Natural killer cell (primary cell): ENCODE measurements at regions not wholly inside any gene's neighbourhood (a gene's known extent, or its start where the extent isn't known, plus 50 kb on each side); places are given as distances from the start of the nearest gene placed in this dataset.

Experiments
- ATAC-seq, 3 donors: fragments of 150-1000 bp in 2 of 3; fragments of 200-7000 bp in 1 of 3; cut with Tn5 transposase; 1 replicate in 1 of 3; 2 replicates in 2 of 3; pipeline ENCODE4 v1.10.0; 2021; ENCODE audit warnings: mild to moderate bottlenecking in 2 of 3, moderate library complexity in 2 of 3
- DNase-seq, 2 donors: peaks; one replicate each; pipeline versions ENCODE4 v3.0.0 to v3.0.0-alpha.2; 2013 to 2021; ENCODE audit warnings: mixed read lengths in 1 of 2
- H3K27ac ChIP-seq: one replicate; pipeline ENCODE4 v1.5.1; 2013; ENCODE audit warnings: mild to moderate bottlenecking, low read length
- H3K27me3 ChIP-seq: one replicate; pipeline ENCODE4 v1.6.1; 2013; ENCODE audit warnings: low read length; ENCODE audit not compliant: control insufficient read depth, insufficient read depth
- H3K36me3 ChIP-seq: one replicate; pipeline ENCODE4 v1.6.1; 2013; ENCODE audit warnings: low read length; ENCODE audit not compliant: control insufficient read depth, insufficient read depth
- H3K4me1 ChIP-seq: one replicate; pipeline ENCODE4 v1.6.1; 2013; ENCODE audit warnings: low read length; ENCODE audit not compliant: control insufficient read depth, insufficient read depth
- H3K4me3 ChIP-seq: one replicate; pipeline ENCODE4 v1.5.1; 2013; ENCODE audit warnings: low read length
- H3K9me3 ChIP-seq: one replicate; pipeline ENCODE4 v1.6.1; 2013; ENCODE audit warnings: low read length; ENCODE audit not compliant: control insufficient read depth, insufficient read depth
- H3K27ac Mint-ChIP-seq, 2 donors: one replicate each; pipeline ENCODE4 v1.8.0; 2022; ENCODE audit warnings: mild to moderate bottlenecking in 2 of 2, mixed read lengths in 2 of 2, moderate library complexity in 1 of 2
- H3K27me3 Mint-ChIP-seq, 2 donors: one replicate each; pipeline ENCODE4 v1.8.0; 2022; ENCODE audit warnings: low read depth in 2 of 2, mixed read lengths in 2 of 2
- H3K36me3 Mint-ChIP-seq: one replicate; pipeline ENCODE4 v1.8.0; 2022; ENCODE audit warnings: mixed read lengths
- H3K4me1 Mint-ChIP-seq, 2 donors: one replicate each; pipeline ENCODE4 v1.8.0; 2022; ENCODE audit warnings: mixed read lengths in 2 of 2
- H3K4me3 Mint-ChIP-seq: one replicate; pipeline ENCODE4 v1.8.0; 2022; ENCODE audit warnings: mild to moderate bottlenecking, moderate library complexity, mixed read lengths
- H3K9me3 Mint-ChIP-seq, 2 donors: one replicate each; pipeline ENCODE4 v1.8.0; 2022; ENCODE audit warnings: mixed read lengths in 2 of 2
- WGBS: methylation state at CpG from one replicate; pipeline ENCODE4 v1.1.7; 2013; ENCODE audit warnings: missing lambda C conversion rate; ENCODE audit not compliant: insufficient coverage; 5-methylcytosine and 5-hydroxymethylcytosine counted together
- intact Hi-C: fragments of 100-400 bp; cut with micrococcal nuclease; formaldehyde crosslinking; loops from one replicate; pipeline ENCODE4 v1.14.2; 2022
- TF ChIP-seq, protein P1 (sequence below): fragments of 200-600 bp; IDR thresholded peaks from one replicate; pipeline ENCODE4 v1.8.0; 2022; ENCODE audit warnings: antibody characterized with exemption

DNA sequence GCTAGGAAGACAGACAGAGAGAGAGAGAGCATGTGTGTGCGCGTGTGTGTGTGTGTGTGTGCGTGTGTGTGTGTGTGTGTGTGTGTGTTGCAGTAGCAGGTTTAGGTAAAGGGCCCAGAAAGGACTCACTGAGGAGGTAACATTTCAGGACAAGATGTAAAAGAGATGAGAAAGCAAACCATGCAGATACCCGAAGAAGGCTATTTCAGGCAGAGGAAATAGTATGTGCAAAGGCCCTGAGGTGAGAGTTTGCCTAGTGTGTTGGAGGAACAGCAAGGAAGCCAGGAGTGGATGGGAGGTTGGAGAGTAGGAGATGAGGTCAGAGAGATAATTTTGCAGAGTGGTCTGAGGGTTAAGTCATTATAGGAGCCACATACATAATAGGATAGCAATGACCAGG, 754.3 kb upstream of the TBX3 start:
- Mint-ChIP-seq H3K27me3 (no peaks in the 10 kb centered on the region), H3K27ac (no peak overlapping the region), H3K36me3 (no peaks in the 10 kb centered on the region), H3K4me1 (no peaks in the 10 kb centered on the region), H3K4me3 (no peak overlapping the region), H3K9me3 (peaks cover 0 to 4% of the 10 kb centered on the region in 2 donors)
- WGBS: 66% methylated on average over 4 of the region's 4 CpGs
- DNase-seq (no peak), ATAC-seq (no peak)
- no peaks in the 10 kb centered on the region for H3K4me1 ChIP-seq
- no peaks in the 10 kb centered on the region for H3K27me3 ChIP-seq
- TF ChIP-seq, protein P1, sequence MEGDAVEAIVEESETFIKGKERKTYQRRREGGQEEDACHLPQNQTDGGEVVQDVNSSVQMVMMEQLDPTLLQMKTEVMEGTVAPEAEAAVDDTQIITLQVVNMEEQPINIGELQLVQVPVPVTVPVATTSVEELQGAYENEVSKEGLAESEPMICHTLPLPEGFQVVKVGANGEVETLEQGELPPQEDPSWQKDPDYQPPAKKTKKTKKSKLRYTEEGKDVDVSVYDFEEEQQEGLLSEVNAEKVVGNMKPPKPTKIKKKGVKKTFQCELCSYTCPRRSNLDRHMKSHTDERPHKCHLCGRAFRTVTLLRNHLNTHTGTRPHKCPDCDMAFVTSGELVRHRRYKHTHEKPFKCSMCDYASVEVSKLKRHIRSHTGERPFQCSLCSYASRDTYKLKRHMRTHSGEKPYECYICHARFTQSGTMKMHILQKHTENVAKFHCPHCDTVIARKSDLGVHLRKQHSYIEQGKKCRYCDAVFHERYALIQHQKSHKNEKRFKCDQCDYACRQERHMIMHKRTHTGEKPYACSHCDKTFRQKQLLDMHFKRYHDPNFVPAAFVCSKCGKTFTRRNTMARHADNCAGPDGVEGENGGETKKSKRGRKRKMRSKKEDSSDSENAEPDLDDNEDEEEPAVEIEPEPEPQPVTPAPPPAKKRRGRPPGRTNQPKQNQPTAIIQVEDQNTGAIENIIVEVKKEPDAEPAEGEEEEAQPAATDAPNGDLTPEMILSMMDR: no peak
- intact Hi-C loops: no loop called here
- H3K27ac ChIP-seq: no peak overlapping the region
- H3K36me3 ChIP-seq: no peaks in the 10 kb centered on the region
- H3K4me3 ChIP-seq: no peak overlapping the region
- peaks cover 2% of the 10 kb centered on the region for H3K9me3 ChIP-seq

DNA sequence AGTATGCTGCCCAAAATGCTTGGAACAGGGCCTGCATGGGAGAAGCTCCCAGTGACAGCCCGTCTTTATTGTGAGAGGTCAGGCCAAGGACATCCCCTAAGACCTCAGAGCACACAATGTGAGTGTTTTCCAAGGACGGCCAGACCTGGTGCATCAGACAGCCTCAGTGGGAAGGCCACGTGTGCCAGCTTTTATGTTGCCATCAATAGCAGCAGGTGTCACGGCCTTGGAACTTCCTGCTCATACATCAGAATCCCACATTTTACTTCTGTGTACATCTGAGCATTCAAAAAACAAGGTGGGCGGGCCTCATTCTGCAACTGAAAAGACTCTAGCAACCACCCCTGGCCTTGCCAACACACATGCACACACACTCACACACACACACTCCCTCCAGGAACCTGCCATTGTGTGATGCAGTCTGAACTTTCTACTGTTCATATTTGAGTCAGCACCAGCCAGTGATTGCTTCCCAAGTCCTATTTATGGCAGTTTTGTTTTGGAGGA, 753.1 kb upstream of the TBX3 start:
- H3K4me3 Mint-ChIP-seq: no peak overlapping the region
- WGBS: 73% methylated on average over 5 of the region's 5 CpGs
- H3K9me3 ChIP-seq: peaks cover 2% of the 10 kb centered on the region
- peaks cover 0 to 4% of the 10 kb centered on the region in 2 donors for H3K9me3 Mint-ChIP-seq
- ATAC-seq (no peak), DNase-seq (no peak)
- no peaks in the 10 kb centered on the region for H3K4me1 ChIP-seq
- H3K4me3 ChIP-seq: no peak overlapping the region
- TF ChIP-seq, protein P1: no peak
- H3K27me3 Mint-ChIP-seq: no peaks in the 10 kb centered on the region
- no peaks in the 10 kb centered on the region for H3K36me3 Mint-ChIP-seq
- no peaks in the 10 kb centered on the region for H3K36me3 ChIP-seq
- H3K27me3 ChIP-seq: no peaks in the 10 kb centered on the region
- H3K27ac Mint-ChIP-seq: no peak overlapping the region
- no peak overlapping the region for H3K27ac ChIP-seq
- intact Hi-C loops: no loop called here
- H3K4me1 Mint-ChIP-seq: no peaks in the 10 kb centered on the region

DNA sequence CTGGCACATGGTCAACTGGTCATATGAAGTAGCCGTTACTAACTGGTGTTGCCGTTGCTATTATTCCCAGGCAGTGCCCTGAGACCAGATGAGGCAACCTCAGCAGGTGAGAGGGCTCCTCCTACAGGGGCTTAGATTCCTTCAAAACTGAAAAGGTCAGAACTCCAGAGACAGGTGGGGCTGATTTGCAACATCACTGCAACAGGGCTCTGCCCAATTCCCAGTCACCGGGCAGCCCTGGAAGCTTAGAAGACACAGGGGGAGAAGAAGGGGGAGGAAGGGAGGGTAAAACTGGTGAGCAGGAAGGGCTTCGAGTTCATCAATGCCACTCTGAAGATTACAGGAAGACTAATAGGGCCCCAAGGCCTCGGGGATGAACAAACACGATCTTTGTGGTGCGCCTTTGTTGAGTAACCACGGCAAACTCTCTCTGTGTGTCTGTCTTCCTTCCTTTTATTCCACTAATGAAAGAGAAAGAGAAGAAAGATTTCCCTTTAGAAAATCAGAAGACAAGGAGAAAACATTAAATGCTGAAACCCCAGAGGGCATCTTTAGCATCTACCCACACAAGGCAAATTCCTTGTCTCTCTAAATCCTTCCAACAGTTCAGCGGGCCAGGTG, 749.1 kb upstream of the TBX3 start:
- WGBS: 52% methylated on average over 9 of the region's 9 CpGs
- Mint-ChIP-seq H3K4me3 (no peak overlapping the region), H3K36me3 (no peaks in the 10 kb centered on the region), H3K27ac (no peak overlapping the region), H3K27me3 (no peaks in the 10 kb centered on the region), H3K9me3 (peaks cover 0 to 7% of the 10 kb centered on the region in 2 donors), H3K4me1 (no peaks in the 10 kb centered on the region)
- Histone ChIP-seq H3K9me3 (peaks cover 2% of the 10 kb centered on the region), H3K27ac (no peak overlapping the region), H3K4me3 (no peak overlapping the region), H3K36me3 (no peaks in the 10 kb centered on the region), H3K4me1 (no peaks in the 10 kb centered on the region), H3K27me3 (no peaks in the 10 kb centered on the region)
- DNase-seq (no peak), ATAC-seq (no peak)
- intact Hi-C loops: no loop called here
- TF ChIP-seq, protein P1: no peak

DNA sequence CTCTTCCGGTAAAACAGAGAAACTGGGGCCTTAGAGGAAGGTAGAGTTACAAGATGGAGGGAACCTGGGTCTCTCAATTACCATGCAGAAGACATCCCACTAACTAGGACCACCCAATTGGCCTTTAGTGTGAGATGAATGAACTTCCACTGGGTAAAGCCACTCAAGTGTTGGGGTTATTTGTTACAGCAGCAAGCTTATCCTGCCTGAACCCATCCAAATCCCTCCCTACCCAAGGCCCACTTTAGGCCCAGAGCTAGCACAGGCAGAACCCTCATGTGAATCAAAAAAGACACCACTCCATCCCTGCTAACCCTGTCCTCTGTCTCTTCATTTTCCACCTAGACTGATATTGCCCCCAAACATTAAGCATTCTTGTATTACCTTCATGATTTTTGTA, 746.7 kb upstream of the TBX3 start:
- Mint-ChIP-seq H3K36me3 (no peaks in the 10 kb centered on the region), H3K27ac (no peak overlapping the region), H3K4me1 (no peaks in the 10 kb centered on the region), H3K27me3 (no peaks in the 10 kb centered on the region), H3K4me3 (no peak overlapping the region), H3K9me3 (peaks cover 0 to 4% of the 10 kb centered on the region in 2 donors)
- Histone ChIP-seq H3K4me3 (no peak overlapping the region), H3K27ac (no peak overlapping the region), H3K9me3 (no peaks in the 10 kb centered on the region), H3K4me1 (no peaks in the 10 kb centered on the region), H3K27me3 (no peaks in the 10 kb centered on the region), H3K36me3 (no peaks in the 10 kb centered on the region)
- ATAC-seq: no peak
- DNase-seq: no peak
- intact Hi-C loops: no loop called here
- TF ChIP-seq, protein P1: no peak
- 86% methylated on average over 1 of the region's 1 CpG for WGBS
